K562 (cell line): ENCODE measurements at regions not wholly inside any gene's neighbourhood (a gene's known extent, or its start where the extent isn't known, plus 50 kb on each side); places are given as distances from the start of the nearest gene placed in this dataset.

Experiments used
- ATAC-seq: fragments of 200-7000 bp; cut with Tn5 transposase; 3 replicates; pipeline ENCODE4 v1.9.1; 2020; ENCODE audit warnings: moderate library complexity
- BruUV-seq: library from RNA; stranded (reverse); fragments of 400-500 nt; replicated peaks from 2 replicates; lab custom pipeline; 2021; lab: Mats Ljungman, UMichigan
- CTCF ChIA-PET: fragments of 300-600 bp; formaldehyde crosslinking; extraction: SDS; loops from one replicate; lab custom pipeline; 2021; ENCODE audit warnings: low intra/inter-chr PET ratio; lab: Yijun Ruan, JAX
- POLR2A ChIA-PET: fragments of 300-600, 350-650 bp; sonication (Branson Sonifier 250); formaldehyde crosslinking; extraction: SDS; loops from one replicate; lab custom pipeline; 2021; ENCODE audit warnings: antibody characterized with exemption, inconsistent platforms; lab: Yijun Ruan, JAX
- DNase-seq, 4 experiments: peaks; one replicate each; pipeline versions ENCODE4 v3.0.0 to v3.0.0-alpha.2; 2011 to 2018; ENCODE audit warnings: low spot score in 3 of 4, mixed read lengths in 3 of 4; ENCODE audit errors: extremely low read depth in 1 of 4
- FAIRE-seq: peaks from 2 replicates; lab custom pipeline; 2011; peaks lifted over from hg19 to GRCh38; lab: Jason Lieb, UNC
- H2AFZ ChIP-seq: 2 replicates; pipeline ENCODE4 v1.6.0; 2011; ENCODE audit warnings: low read depth, low read length, control low read depth, inconsistent platforms
- H3K27ac ChIP-seq: fragments of 200-600 bp; 3 replicates; pipeline ENCODE4 v1.8.0; 2011; ENCODE audit warnings: low read depth, mild to moderate bottlenecking, control low read depth, inconsistent platforms, low read length, moderate library complexity, mixed read lengths; ENCODE audit errors: extremely low read depth
- H3K27me3 ChIP-seq, 2 experiments: fragments of 300-600 bp in 1 of 2; 2 replicates in 1 of 2; 3 replicates in 1 of 2; pipeline versions ENCODE4 v1.6.0 to v1.8.0; 2011; ENCODE audit warnings: inconsistent platforms in 2 of 2, low read length in 2 of 2, mild to moderate bottlenecking in 1 of 2, mixed read lengths in 1 of 2, moderate library complexity in 1 of 2; ENCODE audit not compliant: control insufficient read depth in 2 of 2, insufficient read depth in 2 of 2
- H3K36me3 ChIP-seq: fragments of 300-600 bp; 3 replicates; pipeline ENCODE4 v1.8.0; 2011; ENCODE audit warnings: mild to moderate bottlenecking, low read length, inconsistent platforms; ENCODE audit not compliant: control insufficient read depth, insufficient read depth
- H3K4me1 ChIP-seq, 2 experiments: fragments of 200-600 bp in 1 of 2; replicated peaks in 1 of 2; 2 replicates in 1 of 2; 3 replicates in 1 of 2; pipeline versions ENCODE4 v1.5.1 to v1.8.0; 2011; ENCODE audit warnings: inconsistent platforms in 2 of 2, low read length in 2 of 2, mild to moderate bottlenecking in 1 of 2, mixed read lengths in 1 of 2, moderate library complexity in 1 of 2; ENCODE audit not compliant: control insufficient read depth in 2 of 2, insufficient read depth in 2 of 2
- H3K4me2 ChIP-seq: 2 replicates; pipeline ENCODE4 v1.6.1; 2011; ENCODE audit warnings: low read length, control low read depth, inconsistent platforms, mixed read lengths; ENCODE audit not compliant: insufficient read depth
- H3K4me3 ChIP-seq: fragments of 200-600 bp; sonication (generic), shearing (Covaris generic); 2 replicates; pipeline ENCODE4 v1.5.1; 2016; ENCODE audit warnings: control low read depth, inconsistent platforms
- H3K79me2 ChIP-seq: fragments of 200-600 bp; 3 replicates; pipeline ENCODE4 v1.8.0; 2011; ENCODE audit warnings: low read length, inconsistent platforms; ENCODE audit not compliant: control insufficient read depth, insufficient read depth
- H3K9ac ChIP-seq, 2 experiments: 2 replicates each; pipeline versions ENCODE4 v1.6.0 to v1.6.1; 2011; ENCODE audit warnings: low read depth in 2 of 2, low read length in 2 of 2, control low read depth in 1 of 2, inconsistent platforms in 1 of 2, mild to moderate bottlenecking in 1 of 2, mixed read lengths in 1 of 2; ENCODE audit not compliant: insufficient read depth in 1 of 2
- H3K9me1 ChIP-seq: one replicate; pipeline ENCODE4 v1.6.0; 2011; ENCODE audit warnings: inconsistent platforms, mild to moderate bottlenecking, low read length, moderate library complexity; ENCODE audit not compliant: control insufficient read depth, insufficient read depth
- H3K9me3 ChIP-seq: replicated peaks from 2 replicates; pipeline ENCODE4 v1.5.1; 2011; ENCODE audit warnings: low read depth, low read length, inconsistent platforms; ENCODE audit not compliant: control insufficient read depth, insufficient read depth
- H4K20me1 ChIP-seq: replicated peaks from 2 replicates; pipeline ENCODE4 v1.6.1; 2011; ENCODE audit warnings: low read length, inconsistent platforms, mixed read lengths; ENCODE audit not compliant: control insufficient read depth, insufficient read depth
- ARID1B ChIP-seq: fragments of 450-650 bp; IDR thresholded peaks from 2 replicates; pipeline ENCODE4 v1.6.1; 2016; ENCODE audit warnings: antibody characterized with exemption, mild to moderate bottlenecking, inconsistent platforms
- ATF7 ChIP-seq: fragments of 450-650 bp; IDR thresholded peaks from 2 replicates; pipeline ENCODE4 v1.7.1; 2014; ENCODE audit warnings: mild to moderate bottlenecking, moderate library complexity
- ETV5 ChIP-seq: sonication (generic); formaldehyde crosslinking; IDR thresholded peaks from 2 replicates; pipeline ENCODE4 v1.4.0; 2020; ENCODE audit warnings: low read depth, mild to moderate bottlenecking, missing genetic modification reagents
- JUN ChIP-seq, 2 experiments: sonication (generic) in 1 of 2; formaldehyde crosslinking in 1 of 2; IDR thresholded peaks; 2 replicates each; pipeline versions ENCODE4 v1.6.1 to v1.8.0; 2012 to 2022; ENCODE audit warnings: borderline replicate concordance in 2 of 2, mild to moderate bottlenecking in 2 of 2, improper control_type of control experiment in 1 of 2, low read depth in 1 of 2, low read length in 1 of 2, missing genetic modification reagents in 1 of 2
- JUND ChIP-seq, 2 experiments: IDR thresholded peaks; 2 replicates in 1 of 2; 3 replicates in 1 of 2; pipeline ENCODE4 v1.6.1; 2011; ENCODE audit warnings: borderline replicate concordance in 2 of 2, low read depth in 2 of 2, low read length in 2 of 2, improper control_type of control experiment in 1 of 2, missing biosample characterization in 1 of 2, missing genetic modification characterization in 1 of 2, missing genetic modification reagents in 1 of 2
- KHSRP ChIP-seq: fragments of 450-650 bp; IDR thresholded peaks from 2 replicates; pipeline ENCODE4 v1.6.1; 2017
- MTA2 ChIP-seq: fragments of 450-650 bp; IDR thresholded peaks from 2 replicates; pipeline ENCODE4 v1.6.1; 2016; ENCODE audit warnings: low read depth
- NFIX ChIP-seq: fragments of 250-450 bp; sonication (Bioruptor Pico); IDR thresholded peaks from 2 replicates; pipeline ENCODE4 v1.4.0; 2020; ENCODE audit warnings: low read depth, mild to moderate bottlenecking, moderate library complexity
- SETDB1 ChIP-seq: IDR thresholded peaks from one replicate; pipeline ENCODE4 v1.6.1; 2012; ENCODE audit warnings: low read length, control low read depth, inconsistent platforms
- SMARCA5 ChIP-seq: fragments of 450-650 bp; IDR thresholded peaks from 2 replicates; pipeline ENCODE4 v1.6.1; 2016
- TEAD1 ChIP-seq, 2 experiments: fragments of 450-650 bp in 1 of 2; sonication (generic) in 1 of 2; formaldehyde crosslinking; IDR thresholded peaks; 2 replicates each; pipeline versions ENCODE4 v1.4.0 to v1.8.0; 2020 to 2022; ENCODE audit warnings: mild to moderate bottlenecking in 2 of 2, missing genetic modification reagents in 1 of 2
- TEAD2 ChIP-seq: fragments of 450-650 bp; IDR thresholded peaks from 2 replicates; pipeline ENCODE4 v1.6.1; 2016; ENCODE audit warnings: missing genetic modification characterization, control low read depth, missing compliant biosample characterization
- TOE1 ChIP-seq, 2 experiments: fragments of 450-650 bp in 1 of 2; sonication (generic) in 1 of 2; formaldehyde crosslinking in 1 of 2; IDR thresholded peaks; 2 replicates each; pipeline versions ENCODE4 v1.7.1 to v1.8.0; 2016 to 2022; ENCODE audit warnings: borderline replicate concordance in 2 of 2, mild to moderate bottlenecking in 2 of 2, antibody characterized with exemption in 1 of 2, inconsistent platforms in 1 of 2, low read depth in 1 of 2, missing genetic modification reagents in 1 of 2, moderate library complexity in 1 of 2
- ZEB2 ChIP-seq: fragments of 450-650 bp; IDR thresholded peaks from 2 replicates; pipeline ENCODE4 v1.6.1; 2016
- ZNF124 ChIP-seq: sonication (generic); formaldehyde crosslinking; IDR thresholded peaks from 2 replicates; pipeline ENCODE4 v1.8.1; 2022; ENCODE audit warnings: missing genetic modification reagents
- ZNF3 ChIP-seq: fragments of 250-450 bp; sonication (Bioruptor Pico); IDR thresholded peaks from 2 replicates; pipeline ENCODE4 v1.5.0; 2021; ENCODE audit warnings: mild to moderate bottlenecking, moderate library complexity
- WGBS: fragments of 100-300 bp; shearing (Covaris generic); methylation state at CpG from one replicate; pipeline ENCODE4 v1.1.6; 2016; ENCODE audit warnings: low coverage, mixed read lengths; ENCODE audit not compliant: insufficient coverage; ENCODE audit errors: missing lambda C conversion rate; 5-methylcytosine and 5-hydroxymethylcytosine counted together
- in situ Hi-C: fragments of 300-500 bp; cut with MboI; formaldehyde crosslinking; loops from 4 replicates; pipeline ENCODE4 v1.15.0; 2018; ENCODE audit warnings: inconsistent platforms, mixed read lengths
- intact Hi-C: fragments of 100-400 bp; cut with micrococcal nuclease; formaldehyde crosslinking; loops from 2 replicates; pipeline ENCODE4 v1.14.2; 2022
- TF ChIP-seq, protein P1 (sequence below), 2 experiments: fragments of 450-650 bp in 1 of 2; sonication (generic) in 1 of 2; formaldehyde crosslinking in 1 of 2; IDR thresholded peaks in 1 of 2; conservative IDR thresholded peaks in 1 of 2; 2 replicates each; pipeline versions ENCODE4 v1.6.1 to v1.8.1; 2016 to 2023; ENCODE audit warnings: mild to moderate bottlenecking in 2 of 2, moderate library complexity in 2 of 2, inconsistent platforms in 1 of 2, missing genetic modification reagents in 1 of 2
- TF ChIP-seq, protein P2 (sequence below): IDR thresholded peaks from 3 replicates; pipeline ENCODE4 v1.6.1; 2011; ENCODE audit warnings: borderline replicate concordance, mild to moderate bottlenecking; ENCODE audit not compliant: insufficient read length, insufficient read depth

DNA sequence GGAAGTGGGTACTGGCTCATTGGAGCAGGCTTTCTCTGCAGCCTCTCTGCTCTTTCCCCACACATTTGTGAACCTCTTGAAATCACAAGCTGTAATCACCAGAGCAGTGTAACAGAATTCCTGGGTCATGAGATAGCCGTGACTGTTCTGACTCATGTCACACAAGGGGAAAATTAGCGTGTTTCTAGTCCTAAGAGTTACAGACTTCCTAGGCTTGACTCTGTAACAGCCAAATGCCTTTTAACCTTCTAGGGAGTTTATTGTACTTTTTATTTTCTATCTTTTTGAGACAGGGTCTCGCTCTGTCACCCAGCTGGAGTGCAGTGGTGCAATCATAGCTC is 54.7 kb upstream of the TRAK1 start:
- ChIA-PET CTCF (no interaction called here), POLR2A (interaction anchor here (0.7 to 4.3 kb wide), 10 partner anchors 10 to 1450 kb away, joined by 3 to 32 read pairs (median 4); no protein-coding TSS in a partner anchor)
- peaks cover 16 to 18% of the 10 kb centered on the region in 2 experiments; a peak in 4 of 5 replicates for H3K4me1 ChIP-seq
- no peak overlapping the region; the same call in 1 of the 2 replicates for H3K4me2 ChIP-seq
- H3K9ac ChIP-seq, result peak overlapping the region in 1 of 2 experiments; percentile 17; a peak in 1 of 4 replicates
- H3K79me2 ChIP-seq, result peaks cover 30% of the 10 kb centered on the region
- H3K27ac ChIP-seq, result 0 out of 3 replicates have a peak overlapping the region, but pooled peaks have one; percentile 2
- ATAC-seq, result peak; percentile 59
- no peaks in the 10 kb centered on the region for H3K9me3 ChIP-seq
- 44% methylated on average over 3 of the region's 3 CpGs for WGBS
- no TSS peak for BruUV-seq
- H2AFZ ChIP-seq, result no peak overlapping the region
- peak; percentile 79 for FAIRE-seq
- in situ Hi-C loops (no loop called here), intact Hi-C loops (no loop called here)
- H3K4me3 ChIP-seq, result no peak overlapping the region
- no peaks in the 10 kb centered on the region for H3K27me3 ChIP-seq
- peaks cover 16% of the 10 kb centered on the region for H3K36me3 ChIP-seq
- no peaks in the 10 kb centered on the region for H3K9me1 ChIP-seq
- peaks cover 47% of the 10 kb centered on the region for H4K20me1 ChIP-seq
- peak in 2 of 4 experiments; percentile 42 to 58 for DNase-seq
- TF ChIP-seq ATF7, result 0 out of 2 replicates have a peak, but pooled peaks have one; percentile 49
- peak; percentile 84 for TF ChIP-seq JUN (IDR thresholded peaks at IDR 0.05; ENCODE audit: borderline replicate concordance, low read depth, low read length)
- TF ChIP-seq JUN (CRISPR knock-in tag; IDR thresholded peaks at IDR 0.05; ENCODE audit: borderline replicate concordance), result no peak; the same call in 1 of the 2 replicates
- peak; percentile 54 to 66; a peak in 2 of 4 replicates for TF ChIP-seq TEAD1 (CRISPR knock-in tag; IDR thresholded peaks at IDR 0.05)
- no peak for TF ChIP-seq NFIX
- 0 out of 2 replicates have a peak, but pooled peaks have one; percentile 5 for TF ChIP-seq MTA2
- TF ChIP-seq, protein P1, sequence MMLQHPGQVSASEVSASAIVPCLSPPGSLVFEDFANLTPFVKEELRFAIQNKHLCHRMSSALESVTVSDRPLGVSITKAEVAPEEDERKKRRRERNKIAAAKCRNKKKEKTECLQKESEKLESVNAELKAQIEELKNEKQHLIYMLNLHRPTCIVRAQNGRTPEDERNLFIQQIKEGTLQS (IDR thresholded peaks at IDR 0.05), result peak; percentile 73
- TF ChIP-seq, protein P1 (CRISPR knock-in tag; conservative IDR thresholded peaks at IDR 0.05), result no peak
- no peak for TF ChIP-seq SETDB1
- TF ChIP-seq, protein P2, sequence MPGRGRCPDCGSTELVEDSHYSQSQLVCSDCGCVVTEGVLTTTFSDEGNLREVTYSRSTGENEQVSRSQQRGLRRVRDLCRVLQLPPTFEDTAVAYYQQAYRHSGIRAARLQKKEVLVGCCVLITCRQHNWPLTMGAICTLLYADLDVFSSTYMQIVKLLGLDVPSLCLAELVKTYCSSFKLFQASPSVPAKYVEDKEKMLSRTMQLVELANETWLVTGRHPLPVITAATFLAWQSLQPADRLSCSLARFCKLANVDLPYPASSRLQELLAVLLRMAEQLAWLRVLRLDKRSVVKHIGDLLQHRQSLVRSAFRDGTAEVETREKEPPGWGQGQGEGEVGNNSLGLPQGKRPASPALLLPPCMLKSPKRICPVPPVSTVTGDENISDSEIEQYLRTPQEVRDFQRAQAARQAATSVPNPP, result no peak
- TF ChIP-seq ZNF124 (CRISPR knock-in tag), result no peak
- TF ChIP-seq TOE1 (IDR thresholded peaks at IDR 0.05; ENCODE audit: borderline replicate concordance), result peak; percentile 33; the same call in 1 of the 2 replicates
- no peak for TF ChIP-seq TOE1 (CRISPR knock-in tag; IDR thresholded peaks at IDR 0.05; ENCODE audit: borderline replicate concordance, low read depth)
- TF ChIP-seq ETV5, result no peak
- peak; percentile 77 for TF ChIP-seq ARID1B
- peak; percentile 81 for TF ChIP-seq JUND (IDR thresholded peaks at IDR 0.05; ENCODE audit: borderline replicate concordance, low read depth, low read length)
- TF ChIP-seq JUND (tag; IDR thresholded peaks at IDR 0.05; ENCODE audit: borderline replicate concordance, low read depth, low read length), result peak; percentile 88; the same call in 2 of the 3 replicates
- no peak for TF ChIP-seq SMARCA5
- no peak for TF ChIP-seq ZNF3 (CRISPR knock-in tag)
- TF ChIP-seq ZEB2, result no peak
- peak; percentile 84 for TF ChIP-seq TEAD2 (tag)
- TF ChIP-seq KHSRP, result no peak
